ENCODE measurements at regions not wholly inside any gene's neighbourhood (a gene's known extent, or its start where the extent isn't known, plus 50 kb on each side); places are given as distances from the start of the nearest gene placed in this dataset.
"Not testable (repeated sequence)": the region's sequence is repeated elsewhere in the genome, so short reads cannot be mapped to it uniquely, and the experiment has no call there.

DNA sequence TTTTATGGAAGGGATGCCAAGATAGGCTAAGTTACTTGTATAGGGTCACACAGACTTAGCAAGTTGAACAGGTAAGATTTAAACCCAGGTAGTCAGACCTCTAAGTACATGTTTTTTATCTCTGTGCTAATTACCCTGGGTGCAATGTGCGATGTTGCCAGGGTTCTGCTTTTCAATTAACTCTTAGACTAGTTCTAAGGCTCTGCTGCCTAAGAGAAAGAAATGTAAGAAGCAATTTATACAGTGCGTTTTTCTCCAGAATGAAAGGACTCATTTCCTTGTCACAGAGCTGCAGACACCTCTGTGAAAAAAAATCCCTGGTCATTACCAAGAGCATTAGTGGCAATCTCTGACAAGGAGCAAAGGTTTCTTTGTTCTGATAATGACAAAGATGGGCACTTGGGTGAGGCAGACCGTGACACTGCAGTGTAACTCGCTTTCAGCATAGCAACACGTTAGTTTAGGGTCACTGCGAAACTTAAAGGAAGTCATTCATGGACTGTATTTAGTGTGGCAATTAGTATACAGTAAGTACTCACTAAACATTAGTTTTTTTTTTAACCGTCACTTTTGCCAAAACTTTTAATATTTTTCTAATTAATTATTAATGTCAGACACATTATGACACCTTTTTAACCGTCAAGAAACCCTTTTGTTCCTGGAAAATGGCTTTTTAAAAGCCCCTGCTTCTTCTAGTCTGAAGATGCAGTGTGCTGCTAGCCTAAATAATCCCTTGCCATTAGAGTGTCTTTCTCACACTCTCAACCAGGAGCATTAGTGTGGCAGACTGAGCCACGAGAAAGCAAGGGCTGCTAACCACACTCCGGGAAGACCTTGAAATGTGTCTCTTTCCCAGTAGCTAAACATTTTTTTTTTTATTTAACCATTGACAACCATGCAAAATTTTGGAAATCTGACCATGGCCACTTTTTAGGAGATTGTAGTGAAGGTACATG is 520.0 kb upstream of the C9orf72 start:
- no peak for DNase-seq (ENCODE audit: low read depth in 2 of 2)

GRCh38 chr9:28101509-28101908 is 528.2 kb upstream of the C9orf72 start:
- no peak for DNase-seq (ENCODE audit: low read depth in 2 of 2)

GRCh38 chr9:28105001-28105400 is 531.7 kb upstream of the C9orf72 start:
- no peak for DNase-seq (ENCODE audit: low read depth in 2 of 2)

- no peak for DNase-seq (ENCODE audit: low read depth in 2 of 2)
Observed at GRCh38 chr9:28120184-28120583, 546.9 kb upstream of the C9orf72 start.

GRCh38 chr9:28120626-28121025 is 547.3 kb upstream of the C9orf72 start:
- DNase-seq (ENCODE audit: low read depth in 2 of 2) = no peak

DNA sequence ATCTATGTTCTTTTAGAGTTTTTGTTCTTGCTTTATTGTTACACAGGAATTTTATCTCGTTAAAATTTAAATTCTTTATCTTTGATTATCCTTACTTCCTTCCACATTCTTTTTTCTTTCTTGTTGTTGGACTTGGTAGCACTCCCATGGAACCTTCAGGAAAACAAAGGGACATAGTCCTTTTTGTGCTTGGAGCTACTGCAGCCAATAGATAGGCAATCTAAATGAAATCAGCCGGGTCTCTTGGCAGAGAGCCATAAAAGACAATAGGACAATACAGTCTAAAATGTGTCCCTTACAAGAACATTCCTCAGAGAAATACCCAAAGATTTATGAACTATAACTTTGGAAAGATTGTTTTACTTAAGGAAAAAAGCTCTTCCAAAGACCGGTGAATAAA is 548.1 kb upstream of the C9orf72 start:
- DNase-seq (ENCODE audit: low read depth in 2 of 2) = no peak

GRCh38 chr9:28124917-28125316 is 551.6 kb upstream of the C9orf72 start:
- no peak for DNase-seq (ENCODE audit: low read depth in 2 of 2)

GRCh38 chr9:28127101-28127500 is 553.8 kb upstream of the C9orf72 start:
- DNase-seq (ENCODE audit: low read depth in 2 of 2) = no peak

DNA sequence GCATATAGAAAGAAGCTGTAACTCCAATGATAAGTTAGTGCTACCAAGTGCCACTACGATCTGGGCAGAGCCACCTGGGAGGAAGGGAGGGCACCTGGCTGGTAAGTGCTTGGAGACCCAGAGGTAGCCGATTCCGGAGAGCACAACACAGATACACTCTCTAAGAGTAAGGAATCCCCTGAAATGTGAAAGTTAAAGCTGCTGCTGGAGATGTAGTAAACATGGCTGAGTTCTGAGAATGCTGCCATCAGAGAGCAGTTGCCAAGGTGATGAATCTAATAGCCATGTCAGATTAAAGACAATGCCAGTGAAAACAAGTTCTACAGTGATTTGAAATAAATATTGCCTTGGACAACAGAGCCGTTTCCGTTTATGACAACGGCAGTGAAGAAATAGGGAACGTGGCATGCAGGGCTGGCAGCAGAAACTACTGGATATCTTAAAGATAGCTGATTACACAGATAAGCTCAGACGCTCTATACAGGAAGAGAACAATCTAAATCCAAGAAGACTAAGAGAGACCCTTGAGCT is 561.2 kb upstream of the C9orf72 start:
- no peak for DNase-seq (ENCODE audit: low read depth in 2 of 2)

DNA sequence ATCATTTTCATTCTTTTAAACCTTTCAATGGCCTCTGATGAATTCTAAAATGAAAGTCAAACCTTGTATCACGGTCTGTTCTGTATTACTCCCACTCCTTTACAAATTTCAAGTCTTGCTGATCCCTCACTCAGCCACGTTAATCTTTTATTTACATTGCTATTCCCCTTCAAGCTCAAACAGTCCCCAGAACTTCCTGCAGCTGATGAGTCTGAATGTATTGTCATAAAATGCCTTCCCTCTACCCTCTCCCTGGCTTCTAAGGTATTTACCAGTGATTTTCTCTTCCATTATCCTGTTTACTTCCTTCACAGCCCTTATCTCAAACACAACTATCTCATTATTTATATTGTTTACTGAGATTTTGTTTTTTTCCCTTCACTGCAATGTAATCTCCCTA is 562.3 kb upstream of the C9orf72 start:
- no peak for DNase-seq (ENCODE audit: low read depth in 2 of 2)

- no peak for DNase-seq (ENCODE audit: low read depth in 2 of 2)
Observed at GRCh38 chr9:28136113-28136512, 562.8 kb upstream of the C9orf72 start.

GRCh38 chr9:28147430-28147829 is 574.1 kb upstream of the C9orf72 start:
- not testable (repeated sequence) for DNase-seq (ENCODE audit: low read depth in 2 of 2)

GRCh38 chr9:28147923-28148597 is 574.8 kb upstream of the C9orf72 start:
- DNase-seq (ENCODE audit: low read depth in 2 of 2) = not testable (repeated sequence)

- not testable (repeated sequence) for DNase-seq (ENCODE audit: low read depth in 2 of 2)
Observed at GRCh38 chr9:28149361-28150050, 576.2 kb upstream of the C9orf72 start.

DNA sequence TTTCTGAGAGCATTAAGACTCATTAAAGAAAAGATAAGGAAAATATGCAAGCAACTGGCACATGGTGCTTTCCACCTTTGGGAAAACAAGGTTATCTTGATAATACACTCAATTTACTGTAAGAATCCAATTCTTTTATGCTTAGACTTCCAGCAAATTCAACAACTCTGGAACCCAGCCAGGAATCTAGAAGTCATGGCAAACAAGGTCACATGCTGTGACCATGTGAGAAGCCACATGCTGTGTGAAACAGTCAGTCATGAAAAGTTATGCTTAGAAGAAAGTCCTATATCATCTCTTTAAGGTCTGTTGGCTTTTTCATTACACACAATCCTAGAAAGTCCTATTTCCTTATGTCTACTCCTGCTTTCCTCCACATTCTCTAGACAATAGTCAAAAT is 581.8 kb upstream of the C9orf72 start:
- DNase-seq (ENCODE audit: low read depth in 2 of 2) = no peak

- no peak for DNase-seq (ENCODE audit: low read depth in 2 of 2)
Observed at GRCh38 chr9:28155671-28156070, 582.4 kb upstream of the C9orf72 start.

GRCh38 chr9:28158451-28158850 is 585.2 kb upstream of the C9orf72 start:
- no peak for DNase-seq (ENCODE audit: low read depth in 2 of 2)

GRCh38 chr9:28163619-28164018 is 590.3 kb upstream of the C9orf72 start:
- no peak for DNase-seq (ENCODE audit: low read depth in 2 of 2)

- no peak for DNase-seq (ENCODE audit: low read depth in 2 of 2)
Observed at GRCh38 chr9:28166179-28166578, 592.9 kb upstream of the C9orf72 start.

GRCh38 chr9:28177142-28177541 is 603.9 kb upstream of the C9orf72 start:
- DNase-seq (ENCODE audit: low read depth in 2 of 2) = no peak

GRCh38 chr9:28177925-28178324 is 604.6 kb upstream of the C9orf72 start:
- no peak for DNase-seq (ENCODE audit: low read depth in 2 of 2)

DNA sequence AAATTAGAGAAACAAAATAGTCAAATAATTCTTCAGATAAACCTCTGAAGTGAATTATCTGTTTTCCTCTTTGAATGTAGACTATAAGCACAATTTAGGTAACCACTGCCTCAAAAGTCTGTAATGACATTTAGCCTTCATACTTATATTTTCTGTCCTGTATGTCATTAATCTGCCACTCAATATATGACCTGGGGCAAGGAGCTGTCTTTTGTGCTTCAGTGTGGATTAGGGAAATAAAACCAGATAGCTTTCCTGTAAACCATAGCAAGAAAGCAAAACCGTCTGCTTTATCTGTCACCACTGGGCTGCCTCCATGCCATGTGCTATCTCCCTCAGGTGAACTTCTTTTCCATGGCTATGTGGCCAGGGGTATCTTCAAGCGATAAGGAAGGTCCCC is 606.6 kb upstream of the C9orf72 start:
- DNase-seq (ENCODE audit: low read depth in 2 of 2) = no peak

All from stimulated activated CD4-positive, alpha-beta T cell treated with anti-CD3 and anti-CD28 coated beads, Interleukin-1b, Interleukin-23, amount 100 ng/mL, for 4 hours (primary cell).